ENCODE measurements at regions not wholly inside any gene's neighbourhood (a gene's known extent, or its start where the extent isn't known, plus 50 kb on each side); places are given as distances from the start of the nearest gene placed in this dataset.

DNA sequence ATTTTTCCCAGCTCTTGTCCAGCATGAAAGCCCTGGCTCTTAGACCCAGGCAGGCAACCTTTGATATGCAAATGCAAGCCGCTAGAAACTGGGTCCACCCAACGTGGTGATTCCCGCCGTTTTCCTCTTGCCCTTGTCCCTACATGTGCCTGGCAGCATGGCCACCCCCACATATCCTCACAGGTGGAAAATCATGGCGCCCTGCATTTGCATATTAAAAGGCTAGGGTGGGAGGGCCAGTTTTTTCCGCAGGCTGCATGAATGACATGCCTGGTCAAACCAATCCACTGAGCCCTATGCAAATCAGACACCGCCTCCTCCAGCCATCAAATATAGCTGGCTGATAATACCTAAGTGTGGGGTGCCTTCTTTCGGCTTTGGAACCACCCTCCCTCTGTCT, 1091.8 kb upstream of the NXPH2 start:
- no peaks in the 10 kb centered on the region for H3K9me3 ChIP-seq (ENCODE audit: low read length)
- H3F3A ChIP-seq (ENCODE audit: insufficient read depth, low read length, poor library complexity, severe bottlenecking) = no peaks in the 10 kb centered on the region
- no peak overlapping the region for H3K4me3 ChIP-seq (ENCODE audit: low read length)
- no peak overlapping the region for H3K4me2 ChIP-seq (ENCODE audit: low read length)
- TF ChIP-seq EZH2 (IDR thresholded peaks at IDR 0.05; ENCODE audit: borderline replicate concordance, insufficient read depth, low read length, poor library complexity, severe bottlenecking) (no peak), TAF1 (IDR thresholded peaks at IDR 0.05; ENCODE audit: low read depth) (no peak), EP300 (conservative IDR thresholded peaks at IDR 0.05; ENCODE audit: poor library complexity, severe bottlenecking) (no peak), MXI1 (conservative IDR thresholded peaks at IDR 0.05; ENCODE audit: poor library complexity, severe bottlenecking) (no peak), RAD21 (conservative IDR thresholded peaks at IDR 0.05) (no peak), POLR2AphosphoS5 (IDR thresholded peaks at IDR 0.05) (no peak), SMC3 (conservative IDR thresholded peaks at IDR 0.05; ENCODE audit: poor library complexity) (no peak)
- TF ChIP-seq, protein P1, sequence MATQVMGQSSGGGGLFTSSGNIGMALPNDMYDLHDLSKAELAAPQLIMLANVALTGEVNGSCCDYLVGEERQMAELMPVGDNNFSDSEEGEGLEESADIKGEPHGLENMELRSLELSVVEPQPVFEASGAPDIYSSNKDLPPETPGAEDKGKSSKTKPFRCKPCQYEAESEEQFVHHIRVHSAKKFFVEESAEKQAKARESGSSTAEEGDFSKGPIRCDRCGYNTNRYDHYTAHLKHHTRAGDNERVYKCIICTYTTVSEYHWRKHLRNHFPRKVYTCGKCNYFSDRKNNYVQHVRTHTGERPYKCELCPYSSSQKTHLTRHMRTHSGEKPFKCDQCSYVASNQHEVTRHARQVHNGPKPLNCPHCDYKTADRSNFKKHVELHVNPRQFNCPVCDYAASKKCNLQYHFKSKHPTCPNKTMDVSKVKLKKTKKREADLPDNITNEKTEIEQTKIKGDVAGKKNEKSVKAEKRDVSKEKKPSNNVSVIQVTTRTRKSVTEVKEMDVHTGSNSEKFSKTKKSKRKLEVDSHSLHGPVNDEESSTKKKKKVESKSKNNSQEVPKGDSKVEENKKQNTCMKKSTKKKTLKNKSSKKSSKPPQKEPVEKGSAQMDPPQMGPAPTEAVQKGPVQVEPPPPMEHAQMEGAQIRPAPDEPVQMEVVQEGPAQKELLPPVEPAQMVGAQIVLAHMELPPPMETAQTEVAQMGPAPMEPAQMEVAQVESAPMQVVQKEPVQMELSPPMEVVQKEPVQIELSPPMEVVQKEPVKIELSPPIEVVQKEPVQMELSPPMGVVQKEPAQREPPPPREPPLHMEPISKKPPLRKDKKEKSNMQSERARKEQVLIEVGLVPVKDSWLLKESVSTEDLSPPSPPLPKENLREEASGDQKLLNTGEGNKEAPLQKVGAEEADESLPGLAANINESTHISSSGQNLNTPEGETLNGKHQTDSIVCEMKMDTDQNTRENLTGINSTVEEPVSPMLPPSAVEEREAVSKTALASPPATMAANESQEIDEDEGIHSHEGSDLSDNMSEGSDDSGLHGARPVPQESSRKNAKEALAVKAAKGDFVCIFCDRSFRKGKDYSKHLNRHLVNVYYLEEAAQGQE (IDR thresholded peaks at IDR 0.05; ENCODE audit: borderline replicate concordance) = no peak
- TF ChIP-seq, protein P2, sequence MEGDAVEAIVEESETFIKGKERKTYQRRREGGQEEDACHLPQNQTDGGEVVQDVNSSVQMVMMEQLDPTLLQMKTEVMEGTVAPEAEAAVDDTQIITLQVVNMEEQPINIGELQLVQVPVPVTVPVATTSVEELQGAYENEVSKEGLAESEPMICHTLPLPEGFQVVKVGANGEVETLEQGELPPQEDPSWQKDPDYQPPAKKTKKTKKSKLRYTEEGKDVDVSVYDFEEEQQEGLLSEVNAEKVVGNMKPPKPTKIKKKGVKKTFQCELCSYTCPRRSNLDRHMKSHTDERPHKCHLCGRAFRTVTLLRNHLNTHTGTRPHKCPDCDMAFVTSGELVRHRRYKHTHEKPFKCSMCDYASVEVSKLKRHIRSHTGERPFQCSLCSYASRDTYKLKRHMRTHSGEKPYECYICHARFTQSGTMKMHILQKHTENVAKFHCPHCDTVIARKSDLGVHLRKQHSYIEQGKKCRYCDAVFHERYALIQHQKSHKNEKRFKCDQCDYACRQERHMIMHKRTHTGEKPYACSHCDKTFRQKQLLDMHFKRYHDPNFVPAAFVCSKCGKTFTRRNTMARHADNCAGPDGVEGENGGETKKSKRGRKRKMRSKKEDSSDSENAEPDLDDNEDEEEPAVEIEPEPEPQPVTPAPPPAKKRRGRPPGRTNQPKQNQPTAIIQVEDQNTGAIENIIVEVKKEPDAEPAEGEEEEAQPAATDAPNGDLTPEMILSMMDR (IDR thresholded peaks at IDR 0.05; ENCODE audit: poor library complexity, severe bottlenecking) = no peak
- no peak overlapping the region for H3K9ac ChIP-seq (ENCODE audit: low read length)
- H3K27ac ChIP-seq (ENCODE audit: low read length) = no peak overlapping the region
- no peaks in the 10 kb centered on the region for H4K20me1 ChIP-seq (ENCODE audit: insufficient read depth)
- H3K79me2 ChIP-seq (replicated peaks; ENCODE audit: insufficient read depth, low read length) = no peaks in the 10 kb centered on the region
- no peaks in the 10 kb centered on the region for H3K9me2 ChIP-seq (ENCODE audit: insufficient read depth, low read length)
- H2AFZ ChIP-seq (ENCODE audit: low read depth, low read length) = no peak overlapping the region
- no peaks in the 10 kb centered on the region for H3K27me3 ChIP-seq (ENCODE audit: insufficient read depth, low read depth, low read length)
- H3K36me3 ChIP-seq (ENCODE audit: insufficient read depth, low read length) = no peaks in the 10 kb centered on the region

DNA sequence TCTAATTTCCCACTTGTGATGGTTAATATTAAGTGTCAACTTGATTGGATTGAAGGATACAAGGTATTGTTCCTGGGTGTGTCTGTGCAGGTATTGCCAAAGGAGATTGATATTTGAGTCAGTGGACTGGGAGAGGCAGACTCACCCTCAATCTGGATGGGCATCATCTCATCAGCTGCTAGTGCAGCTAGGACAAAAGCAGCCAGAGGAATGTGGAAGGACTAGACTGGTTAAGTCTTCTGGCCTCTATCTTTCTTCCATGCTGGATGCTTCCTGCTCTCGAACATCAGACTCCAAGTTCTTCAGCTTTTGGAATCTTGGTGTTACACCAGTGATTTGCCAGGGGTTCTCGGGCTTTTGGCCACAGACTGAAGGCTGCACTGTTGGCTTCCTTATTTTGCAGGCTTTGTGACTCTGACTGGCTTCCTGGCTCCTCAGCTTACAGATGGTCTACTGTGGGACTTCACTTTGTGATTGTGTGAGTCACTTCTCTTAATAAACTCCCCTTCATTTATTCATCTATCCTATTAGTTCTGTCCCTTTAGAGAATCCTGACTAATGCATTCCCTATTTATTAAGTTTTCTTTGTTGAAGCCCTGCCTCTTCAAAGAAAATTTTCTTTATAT, 1087.5 kb upstream of the NXPH2 start:
- H3K4me3 ChIP-seq (ENCODE audit: low read length) = no peak overlapping the region
- H3K4me2 ChIP-seq (ENCODE audit: low read length) = no peak overlapping the region
- no peak overlapping the region for H3K27ac ChIP-seq (ENCODE audit: low read length)
- TF ChIP-seq POLR2AphosphoS5 (IDR thresholded peaks at IDR 0.05) (no peak), EP300 (conservative IDR thresholded peaks at IDR 0.05; ENCODE audit: poor library complexity, severe bottlenecking) (no peak), TAF1 (IDR thresholded peaks at IDR 0.05; ENCODE audit: low read depth) (no peak), RAD21 (conservative IDR thresholded peaks at IDR 0.05) (no peak), EZH2 (IDR thresholded peaks at IDR 0.05; ENCODE audit: borderline replicate concordance, insufficient read depth, low read length, poor library complexity, severe bottlenecking) (no peak), SMC3 (conservative IDR thresholded peaks at IDR 0.05; ENCODE audit: poor library complexity) (no peak), MXI1 (conservative IDR thresholded peaks at IDR 0.05; ENCODE audit: poor library complexity, severe bottlenecking) (no peak)
- TF ChIP-seq, protein P2 (IDR thresholded peaks at IDR 0.05; ENCODE audit: poor library complexity, severe bottlenecking) = no peak
- TF ChIP-seq, protein P1 (IDR thresholded peaks at IDR 0.05; ENCODE audit: borderline replicate concordance) = no peak
- H3K9ac ChIP-seq (ENCODE audit: low read length) = no peak overlapping the region
- no peaks in the 10 kb centered on the region for H3K9me3 ChIP-seq (ENCODE audit: low read length)
- H3K36me3 ChIP-seq (ENCODE audit: insufficient read depth, low read length) = no peaks in the 10 kb centered on the region
- H4K20me1 ChIP-seq (ENCODE audit: insufficient read depth) = no peaks in the 10 kb centered on the region
- H2AFZ ChIP-seq (ENCODE audit: low read depth, low read length) = no peak overlapping the region
- H3K9me2 ChIP-seq (ENCODE audit: insufficient read depth, low read length) = no peaks in the 10 kb centered on the region
- H3F3A ChIP-seq (ENCODE audit: insufficient read depth, low read length, poor library complexity, severe bottlenecking) = no peaks in the 10 kb centered on the region
- no peaks in the 10 kb centered on the region for H3K79me2 ChIP-seq (replicated peaks; ENCODE audit: insufficient read depth, low read length)
- no peaks in the 10 kb centered on the region for H3K27me3 ChIP-seq (ENCODE audit: insufficient read depth, low read depth, low read length)
